ENCODE measurements at regions not wholly inside any gene's neighbourhood (a gene's known extent, or its start where the extent isn't known, plus 50 kb on each side); places are given as distances from the start of the nearest gene placed in this dataset.

GRCh38 chr4:4656977-4657376, 115.1 kb upstream of the STX18 start:
- H3K9ac ChIP-seq = no peak overlapping the region
- CTCF ChIA-PET = no interaction called here
- H3K4me3 ChIP-seq (ENCODE audit: low read depth in 2 of 2, low read length in 1 of 2) = no peak overlapping the region
- no peaks in the 10 kb centered on the region for H3K27me3 ChIP-seq (ENCODE audit: insufficient read depth)
- H2AFZ ChIP-seq (ENCODE audit: low read depth) = no peak overlapping the region
- H3K4me2 ChIP-seq = no peak overlapping the region
- WGBS (ENCODE audit: low lambda C conversion rate) = 100% methylated on average over 4 of the region's 4 CpGs
- POLR2A ChIA-PET = no interaction called here
- no peak for DNase-seq
- H3K9me3 ChIP-seq = no peaks in the 10 kb centered on the region
- no peak overlapping the region for H3K27ac ChIP-seq (ENCODE audit: low read depth in 2 of 2, low read length in 1 of 2)
- peaks cover 0 to 22% of the 10 kb centered on the region in 2 experiments; a peak in 2 of 4 replicates for H3K4me1 ChIP-seq (ENCODE audit: control insufficient read depth in 1 of 2, insufficient read depth in 2 of 2, low read depth in 1 of 2, low read length in 1 of 2)
- no peaks in the 10 kb centered on the region for H3K9me2 ChIP-seq
- H3K79me2 ChIP-seq (ENCODE audit: insufficient read depth) = no peaks in the 10 kb centered on the region
- no peaks in the 10 kb centered on the region for H4K20me1 ChIP-seq (ENCODE audit: insufficient read depth)
- peaks cover 13% of the 10 kb centered on the region for H3F3A ChIP-seq (replicated peaks; ENCODE audit: insufficient read depth)
- no peaks in the 10 kb centered on the region for H3K36me3 ChIP-seq (replicated peaks in 1 of 2; ENCODE audit: control insufficient read depth in 1 of 2, insufficient read depth in 2 of 2, low read length in 1 of 2)
- TF ChIP-seq, protein P1, sequence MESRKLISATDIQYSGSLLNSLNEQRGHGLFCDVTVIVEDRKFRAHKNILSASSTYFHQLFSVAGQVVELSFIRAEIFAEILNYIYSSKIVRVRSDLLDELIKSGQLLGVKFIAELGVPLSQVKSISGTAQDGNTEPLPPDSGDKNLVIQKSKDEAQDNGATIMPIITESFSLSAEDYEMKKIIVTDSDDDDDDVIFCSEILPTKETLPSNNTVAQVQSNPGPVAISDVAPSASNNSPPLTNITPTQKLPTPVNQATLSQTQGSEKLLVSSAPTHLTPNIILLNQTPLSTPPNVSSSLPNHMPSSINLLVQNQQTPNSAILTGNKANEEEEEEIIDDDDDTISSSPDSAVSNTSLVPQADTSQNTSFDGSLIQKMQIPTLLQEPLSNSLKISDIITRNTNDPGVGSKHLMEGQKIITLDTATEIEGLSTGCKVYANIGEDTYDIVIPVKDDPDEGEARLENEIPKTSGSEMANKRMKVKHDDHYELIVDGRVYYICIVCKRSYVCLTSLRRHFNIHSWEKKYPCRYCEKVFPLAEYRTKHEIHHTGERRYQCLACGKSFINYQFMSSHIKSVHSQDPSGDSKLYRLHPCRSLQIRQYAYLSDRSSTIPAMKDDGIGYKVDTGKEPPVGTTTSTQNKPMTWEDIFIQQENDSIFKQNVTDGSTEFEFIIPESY (IDR thresholded peaks at IDR 0.05; ENCODE audit: borderline replicate concordance, low read depth) = no peak

- Histone ChIP-seq H3K36me3 (replicated peaks in 1 of 2; ENCODE audit: control insufficient read depth in 1 of 2, insufficient read depth in 2 of 2, low read length in 1 of 2) (no peaks in the 10 kb centered on the region), H3K9ac (no peak overlapping the region), H3K4me3 (ENCODE audit: low read depth in 2 of 2, low read length in 1 of 2) (no peak overlapping the region), H2AFZ (ENCODE audit: low read depth) (no peak overlapping the region), H3K27ac (ENCODE audit: low read depth in 2 of 2, low read length in 1 of 2) (no peak overlapping the region), H3K4me2 (no peak overlapping the region), H3K9me3 (no peaks in the 10 kb centered on the region), H3F3A (replicated peaks; ENCODE audit: insufficient read depth) (peaks cover 13% of the 10 kb centered on the region), H3K4me1 (ENCODE audit: control insufficient read depth in 1 of 2, insufficient read depth in 2 of 2, low read depth in 1 of 2, low read length in 1 of 2) (peaks cover 0 to 15% of the 10 kb centered on the region in 2 experiments; a peak in 2 of 4 replicates), H4K20me1 (ENCODE audit: insufficient read depth) (no peaks in the 10 kb centered on the region), H3K27me3 (ENCODE audit: insufficient read depth) (no peaks in the 10 kb centered on the region), H3K79me2 (ENCODE audit: insufficient read depth) (no peaks in the 10 kb centered on the region), H3K9me2 (no peaks in the 10 kb centered on the region)
- DNase-seq = no peak
- WGBS (ENCODE audit: low lambda C conversion rate) = 82% methylated on average over 4 of the region's 4 CpGs
- ChIA-PET POLR2A (no interaction called here), CTCF (interaction anchor here (1.2 to 1.3 kb wide), 2 partner anchors 11 to 36 kb away, joined by 3 read pairs; no protein-coding TSS in a partner anchor)
- TF ChIP-seq JUND (IDR thresholded peaks at IDR 0.05) = no peak
- TF ChIP-seq RXRA (IDR thresholded peaks at IDR 0.05; ENCODE audit: borderline replicate concordance, low read depth) = no peak
- TF ChIP-seq FOXM1 (IDR thresholded peaks at IDR 0.05; ENCODE audit: low read depth) = no peak
- no peak for TF ChIP-seq TEAD4 (IDR thresholded peaks at IDR 0.05; ENCODE audit: borderline replicate concordance, insufficient read depth)
- TF ChIP-seq, protein P2, sequence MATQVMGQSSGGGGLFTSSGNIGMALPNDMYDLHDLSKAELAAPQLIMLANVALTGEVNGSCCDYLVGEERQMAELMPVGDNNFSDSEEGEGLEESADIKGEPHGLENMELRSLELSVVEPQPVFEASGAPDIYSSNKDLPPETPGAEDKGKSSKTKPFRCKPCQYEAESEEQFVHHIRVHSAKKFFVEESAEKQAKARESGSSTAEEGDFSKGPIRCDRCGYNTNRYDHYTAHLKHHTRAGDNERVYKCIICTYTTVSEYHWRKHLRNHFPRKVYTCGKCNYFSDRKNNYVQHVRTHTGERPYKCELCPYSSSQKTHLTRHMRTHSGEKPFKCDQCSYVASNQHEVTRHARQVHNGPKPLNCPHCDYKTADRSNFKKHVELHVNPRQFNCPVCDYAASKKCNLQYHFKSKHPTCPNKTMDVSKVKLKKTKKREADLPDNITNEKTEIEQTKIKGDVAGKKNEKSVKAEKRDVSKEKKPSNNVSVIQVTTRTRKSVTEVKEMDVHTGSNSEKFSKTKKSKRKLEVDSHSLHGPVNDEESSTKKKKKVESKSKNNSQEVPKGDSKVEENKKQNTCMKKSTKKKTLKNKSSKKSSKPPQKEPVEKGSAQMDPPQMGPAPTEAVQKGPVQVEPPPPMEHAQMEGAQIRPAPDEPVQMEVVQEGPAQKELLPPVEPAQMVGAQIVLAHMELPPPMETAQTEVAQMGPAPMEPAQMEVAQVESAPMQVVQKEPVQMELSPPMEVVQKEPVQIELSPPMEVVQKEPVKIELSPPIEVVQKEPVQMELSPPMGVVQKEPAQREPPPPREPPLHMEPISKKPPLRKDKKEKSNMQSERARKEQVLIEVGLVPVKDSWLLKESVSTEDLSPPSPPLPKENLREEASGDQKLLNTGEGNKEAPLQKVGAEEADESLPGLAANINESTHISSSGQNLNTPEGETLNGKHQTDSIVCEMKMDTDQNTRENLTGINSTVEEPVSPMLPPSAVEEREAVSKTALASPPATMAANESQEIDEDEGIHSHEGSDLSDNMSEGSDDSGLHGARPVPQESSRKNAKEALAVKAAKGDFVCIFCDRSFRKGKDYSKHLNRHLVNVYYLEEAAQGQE (IDR thresholded peaks at IDR 0.05; ENCODE audit: low read depth, low read length) = no peak
- TF ChIP-seq NFIC (IDR thresholded peaks at IDR 0.05; ENCODE audit: borderline replicate concordance) = no peak
- TF ChIP-seq, protein P3, sequence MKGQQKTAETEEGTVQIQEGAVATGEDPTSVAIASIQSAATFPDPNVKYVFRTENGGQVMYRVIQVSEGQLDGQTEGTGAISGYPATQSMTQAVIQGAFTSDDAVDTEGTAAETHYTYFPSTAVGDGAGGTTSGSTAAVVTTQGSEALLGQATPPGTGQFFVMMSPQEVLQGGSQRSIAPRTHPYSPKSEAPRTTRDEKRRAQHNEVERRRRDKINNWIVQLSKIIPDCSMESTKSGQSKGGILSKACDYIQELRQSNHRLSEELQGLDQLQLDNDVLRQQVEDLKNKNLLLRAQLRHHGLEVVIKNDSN (IDR thresholded peaks at IDR 0.05; ENCODE audit: borderline replicate concordance, low read depth) = no peak
- no peak for TF ChIP-seq PBX3 (IDR thresholded peaks at IDR 0.05)
These were observed 114.1 kb upstream of the STX18 start for GRCh38 chr4:4655901-4656300.

Data from SK-N-SH (cell line).